A549 (cell line): ENCODE measurements at regions not wholly inside any gene's neighbourhood (a gene's known extent, or its start where the extent isn't known, plus 50 kb on each side); places are given as distances from the start of the nearest gene placed in this dataset.

Experiments used
- EHF ChIP-seq: fragments of 250-450 bp; sonication (Bioruptor Pico); IDR thresholded peaks from 2 replicates; pipeline ENCODE4 v1.5.0; 2020; ENCODE audit warnings: mild to moderate bottlenecking
- EHMT2 ChIP-seq: fragments of 200-600 bp; sonication (generic); IDR thresholded peaks from 2 replicates; pipeline ENCODE4 v1.6.1; 2016; ENCODE audit warnings: antibody characterized with exemption, low read depth, mild to moderate bottlenecking, moderate library complexity
- FOSB ChIP-seq: fragments of 250-450 bp; sonication (Bioruptor Pico); IDR thresholded peaks from 2 replicates; pipeline ENCODE4 v1.5.0; 2020; ENCODE audit warnings: mild to moderate bottlenecking, moderate library complexity
- JUN ChIP-seq, 2 experiments: fragments of >200 bp; sonication (Bioruptor Twin); formaldehyde crosslinking; IDR thresholded peaks; 2 replicates in 1 of 2; 3 replicates in 1 of 2; pipeline ENCODE4 v1.6.1; 2016 to 2017
- JUNB ChIP-seq: fragments of >200 bp; sonication (Bioruptor Twin); formaldehyde crosslinking; IDR thresholded peaks from 2 replicates; pipeline ENCODE4 v1.6.1; 2016
- MYC ChIP-seq: IDR thresholded peaks from 2 replicates; pipeline ENCODE4 v1.6.1; 2012; ENCODE audit warnings: mild to moderate bottlenecking, inconsistent platforms, low read length, improper control_type of control experiment, borderline replicate concordance
- SMC3 ChIP-seq: fragments of >200 bp; sonication (Bioruptor Twin); formaldehyde crosslinking; IDR thresholded peaks from 3 replicates; pipeline ENCODE4 v1.6.1; 2018; ENCODE audit warnings: inconsistent platforms
- ZC3H11A ChIP-seq: fragments of 450-650 bp; IDR thresholded peaks from 2 replicates; pipeline ENCODE4 v1.6.1; 2014; ENCODE audit warnings: antibody characterized with exemption, mild to moderate bottlenecking
- TF ChIP-seq, protein P1 (sequence below): fragments of 200-600 bp; sonication (generic); IDR thresholded peaks from 2 replicates; pipeline ENCODE4 v1.6.1; 2016; ENCODE audit warnings: antibody characterized with exemption, mild to moderate bottlenecking, moderate library complexity
- TF ChIP-seq, protein P2 (sequence below): fragments of >200 bp; sonication (Bioruptor Twin); formaldehyde crosslinking; IDR thresholded peaks from 3 replicates; pipeline ENCODE4 v1.5.1; 2016

DNA sequence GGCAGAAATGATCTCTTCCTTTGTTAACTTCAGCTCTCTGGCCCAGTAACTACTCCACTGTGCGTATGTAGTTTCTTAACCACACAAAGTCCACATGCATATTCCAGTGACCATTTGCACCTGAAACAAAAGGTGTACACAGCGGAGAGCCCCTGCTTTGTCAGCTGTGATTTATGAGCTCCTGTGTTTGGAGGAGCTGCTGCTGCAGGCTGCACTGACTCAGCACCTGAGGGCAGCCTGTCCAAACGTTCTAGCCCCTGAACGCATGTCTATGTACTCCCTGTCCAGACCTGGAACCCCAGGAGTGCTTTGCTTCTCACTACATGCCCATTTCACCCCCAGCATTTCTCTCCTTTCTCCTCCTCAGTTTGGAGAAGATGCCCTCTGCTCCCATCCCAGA, 216.1 kb downstream of the ABCC12 start:
- TF ChIP-seq, protein P1, sequence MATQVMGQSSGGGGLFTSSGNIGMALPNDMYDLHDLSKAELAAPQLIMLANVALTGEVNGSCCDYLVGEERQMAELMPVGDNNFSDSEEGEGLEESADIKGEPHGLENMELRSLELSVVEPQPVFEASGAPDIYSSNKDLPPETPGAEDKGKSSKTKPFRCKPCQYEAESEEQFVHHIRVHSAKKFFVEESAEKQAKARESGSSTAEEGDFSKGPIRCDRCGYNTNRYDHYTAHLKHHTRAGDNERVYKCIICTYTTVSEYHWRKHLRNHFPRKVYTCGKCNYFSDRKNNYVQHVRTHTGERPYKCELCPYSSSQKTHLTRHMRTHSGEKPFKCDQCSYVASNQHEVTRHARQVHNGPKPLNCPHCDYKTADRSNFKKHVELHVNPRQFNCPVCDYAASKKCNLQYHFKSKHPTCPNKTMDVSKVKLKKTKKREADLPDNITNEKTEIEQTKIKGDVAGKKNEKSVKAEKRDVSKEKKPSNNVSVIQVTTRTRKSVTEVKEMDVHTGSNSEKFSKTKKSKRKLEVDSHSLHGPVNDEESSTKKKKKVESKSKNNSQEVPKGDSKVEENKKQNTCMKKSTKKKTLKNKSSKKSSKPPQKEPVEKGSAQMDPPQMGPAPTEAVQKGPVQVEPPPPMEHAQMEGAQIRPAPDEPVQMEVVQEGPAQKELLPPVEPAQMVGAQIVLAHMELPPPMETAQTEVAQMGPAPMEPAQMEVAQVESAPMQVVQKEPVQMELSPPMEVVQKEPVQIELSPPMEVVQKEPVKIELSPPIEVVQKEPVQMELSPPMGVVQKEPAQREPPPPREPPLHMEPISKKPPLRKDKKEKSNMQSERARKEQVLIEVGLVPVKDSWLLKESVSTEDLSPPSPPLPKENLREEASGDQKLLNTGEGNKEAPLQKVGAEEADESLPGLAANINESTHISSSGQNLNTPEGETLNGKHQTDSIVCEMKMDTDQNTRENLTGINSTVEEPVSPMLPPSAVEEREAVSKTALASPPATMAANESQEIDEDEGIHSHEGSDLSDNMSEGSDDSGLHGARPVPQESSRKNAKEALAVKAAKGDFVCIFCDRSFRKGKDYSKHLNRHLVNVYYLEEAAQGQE: no peak
- no peak for TF ChIP-seq MYC
- TF ChIP-seq, protein P2, sequence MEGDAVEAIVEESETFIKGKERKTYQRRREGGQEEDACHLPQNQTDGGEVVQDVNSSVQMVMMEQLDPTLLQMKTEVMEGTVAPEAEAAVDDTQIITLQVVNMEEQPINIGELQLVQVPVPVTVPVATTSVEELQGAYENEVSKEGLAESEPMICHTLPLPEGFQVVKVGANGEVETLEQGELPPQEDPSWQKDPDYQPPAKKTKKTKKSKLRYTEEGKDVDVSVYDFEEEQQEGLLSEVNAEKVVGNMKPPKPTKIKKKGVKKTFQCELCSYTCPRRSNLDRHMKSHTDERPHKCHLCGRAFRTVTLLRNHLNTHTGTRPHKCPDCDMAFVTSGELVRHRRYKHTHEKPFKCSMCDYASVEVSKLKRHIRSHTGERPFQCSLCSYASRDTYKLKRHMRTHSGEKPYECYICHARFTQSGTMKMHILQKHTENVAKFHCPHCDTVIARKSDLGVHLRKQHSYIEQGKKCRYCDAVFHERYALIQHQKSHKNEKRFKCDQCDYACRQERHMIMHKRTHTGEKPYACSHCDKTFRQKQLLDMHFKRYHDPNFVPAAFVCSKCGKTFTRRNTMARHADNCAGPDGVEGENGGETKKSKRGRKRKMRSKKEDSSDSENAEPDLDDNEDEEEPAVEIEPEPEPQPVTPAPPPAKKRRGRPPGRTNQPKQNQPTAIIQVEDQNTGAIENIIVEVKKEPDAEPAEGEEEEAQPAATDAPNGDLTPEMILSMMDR: no peak
- no peak for TF ChIP-seq SMC3
- TF ChIP-seq JUN (IDR thresholded peaks at IDR 0.05): no peak
- no peak for TF ChIP-seq ZC3H11A
- no peak for TF ChIP-seq JUNB
- TF ChIP-seq FOSB (CRISPR knock-in tag): no peak
- TF ChIP-seq EHMT2: no peak
- no peak for TF ChIP-seq EHF
